ENCODE measurements at regions not wholly inside any gene's neighbourhood (a gene's known extent, or its start where the extent isn't known, plus 50 kb on each side); places are given as distances from the start of the nearest gene placed in this dataset.

DNA sequence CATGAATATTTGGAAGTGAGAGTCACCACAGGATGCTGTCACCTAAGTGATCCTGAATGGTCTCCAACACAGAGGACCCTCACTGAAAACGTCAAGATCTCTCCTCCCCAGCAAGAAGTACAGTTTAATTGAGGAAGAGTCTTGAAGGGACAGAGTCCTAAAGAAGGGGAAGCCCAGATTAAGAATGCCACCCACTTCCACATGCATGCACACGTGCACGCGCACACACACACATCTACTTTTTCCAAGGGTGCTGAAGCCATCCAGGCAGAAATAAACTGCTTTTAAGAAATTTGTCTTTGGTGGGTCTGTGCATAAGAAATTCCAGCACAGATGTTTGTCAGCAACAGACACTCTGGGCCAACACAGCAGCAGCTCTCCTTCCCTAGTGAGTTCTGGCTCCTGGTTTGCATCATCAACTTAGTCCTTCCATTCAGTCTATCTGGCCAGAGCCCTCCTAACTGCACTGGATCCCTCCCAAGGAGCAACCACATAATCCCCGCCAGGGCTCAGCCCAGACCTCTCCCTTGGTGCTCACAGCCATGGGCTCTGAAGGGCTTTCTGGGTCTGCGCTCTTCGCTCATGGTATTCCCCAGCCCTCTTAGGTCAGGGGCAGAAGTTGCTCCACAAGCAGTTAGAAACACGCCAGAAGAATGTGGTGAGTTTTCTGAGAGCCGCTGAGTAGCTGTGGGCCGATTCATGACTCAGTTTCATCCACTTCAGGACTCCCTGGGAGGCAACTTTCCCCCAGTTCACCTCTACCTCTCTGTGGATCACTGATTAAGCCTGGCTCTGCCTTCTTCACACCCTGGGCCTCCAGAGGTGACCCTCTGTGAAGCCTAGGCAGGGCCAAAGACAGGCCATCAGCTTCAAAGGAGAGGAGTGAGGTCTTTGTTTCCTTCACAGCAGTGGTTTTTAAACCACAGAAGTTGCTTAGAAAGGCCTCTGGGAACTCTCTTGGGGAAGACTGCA, 132.6 kb upstream of the LIPC start:
- H3K27ac ChIP-seq: no peak overlapping the region
- TF ChIP-seq, protein P1, sequence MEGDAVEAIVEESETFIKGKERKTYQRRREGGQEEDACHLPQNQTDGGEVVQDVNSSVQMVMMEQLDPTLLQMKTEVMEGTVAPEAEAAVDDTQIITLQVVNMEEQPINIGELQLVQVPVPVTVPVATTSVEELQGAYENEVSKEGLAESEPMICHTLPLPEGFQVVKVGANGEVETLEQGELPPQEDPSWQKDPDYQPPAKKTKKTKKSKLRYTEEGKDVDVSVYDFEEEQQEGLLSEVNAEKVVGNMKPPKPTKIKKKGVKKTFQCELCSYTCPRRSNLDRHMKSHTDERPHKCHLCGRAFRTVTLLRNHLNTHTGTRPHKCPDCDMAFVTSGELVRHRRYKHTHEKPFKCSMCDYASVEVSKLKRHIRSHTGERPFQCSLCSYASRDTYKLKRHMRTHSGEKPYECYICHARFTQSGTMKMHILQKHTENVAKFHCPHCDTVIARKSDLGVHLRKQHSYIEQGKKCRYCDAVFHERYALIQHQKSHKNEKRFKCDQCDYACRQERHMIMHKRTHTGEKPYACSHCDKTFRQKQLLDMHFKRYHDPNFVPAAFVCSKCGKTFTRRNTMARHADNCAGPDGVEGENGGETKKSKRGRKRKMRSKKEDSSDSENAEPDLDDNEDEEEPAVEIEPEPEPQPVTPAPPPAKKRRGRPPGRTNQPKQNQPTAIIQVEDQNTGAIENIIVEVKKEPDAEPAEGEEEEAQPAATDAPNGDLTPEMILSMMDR (conservative IDR thresholded peaks at IDR 0.05): no peak

DNA sequence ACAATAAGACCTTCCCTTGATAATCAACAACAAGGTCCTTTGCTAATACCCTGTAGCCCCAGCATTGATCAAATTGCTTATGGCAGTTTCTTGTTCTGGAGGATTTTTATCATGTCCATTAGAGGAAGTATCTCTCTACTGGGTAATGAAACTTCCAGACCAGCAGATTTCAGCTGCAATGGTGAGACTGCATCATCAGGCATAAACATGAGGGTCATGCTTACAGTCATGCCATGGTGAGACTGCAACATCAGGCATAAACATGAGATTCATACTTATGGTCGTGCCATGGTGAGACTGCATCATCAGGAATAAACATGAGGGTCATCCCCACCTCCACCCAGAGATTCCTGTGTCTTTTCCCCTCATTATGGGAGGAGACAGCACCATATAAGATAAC, 129.0 kb upstream of the LIPC start:
- no peak overlapping the region for H3K27ac ChIP-seq
- TF ChIP-seq, protein P1 (conservative IDR thresholded peaks at IDR 0.05): no peak

DNA sequence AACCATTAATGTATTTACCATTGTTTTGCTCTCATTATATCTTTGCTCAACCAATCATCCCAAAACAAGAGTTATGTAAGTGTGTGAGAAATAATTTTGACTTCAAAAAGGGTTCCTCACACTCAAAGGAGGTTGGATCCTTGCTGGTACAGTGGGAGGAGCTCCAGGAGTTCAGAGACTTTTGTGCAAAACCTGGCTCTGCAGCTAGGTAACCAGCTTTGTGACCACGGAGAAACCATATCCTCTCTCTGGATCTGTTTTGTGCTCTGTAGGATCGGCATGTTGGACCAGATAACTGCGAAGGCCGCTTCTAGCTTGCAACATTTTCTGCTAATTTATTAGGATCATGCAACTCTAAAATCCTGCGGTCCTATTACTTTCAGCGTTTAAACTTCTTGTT, 128.6 kb upstream of the LIPC start:
- H3K27ac ChIP-seq: no peak overlapping the region
- TF ChIP-seq, protein P1 (conservative IDR thresholded peaks at IDR 0.05): no peak

DNA sequence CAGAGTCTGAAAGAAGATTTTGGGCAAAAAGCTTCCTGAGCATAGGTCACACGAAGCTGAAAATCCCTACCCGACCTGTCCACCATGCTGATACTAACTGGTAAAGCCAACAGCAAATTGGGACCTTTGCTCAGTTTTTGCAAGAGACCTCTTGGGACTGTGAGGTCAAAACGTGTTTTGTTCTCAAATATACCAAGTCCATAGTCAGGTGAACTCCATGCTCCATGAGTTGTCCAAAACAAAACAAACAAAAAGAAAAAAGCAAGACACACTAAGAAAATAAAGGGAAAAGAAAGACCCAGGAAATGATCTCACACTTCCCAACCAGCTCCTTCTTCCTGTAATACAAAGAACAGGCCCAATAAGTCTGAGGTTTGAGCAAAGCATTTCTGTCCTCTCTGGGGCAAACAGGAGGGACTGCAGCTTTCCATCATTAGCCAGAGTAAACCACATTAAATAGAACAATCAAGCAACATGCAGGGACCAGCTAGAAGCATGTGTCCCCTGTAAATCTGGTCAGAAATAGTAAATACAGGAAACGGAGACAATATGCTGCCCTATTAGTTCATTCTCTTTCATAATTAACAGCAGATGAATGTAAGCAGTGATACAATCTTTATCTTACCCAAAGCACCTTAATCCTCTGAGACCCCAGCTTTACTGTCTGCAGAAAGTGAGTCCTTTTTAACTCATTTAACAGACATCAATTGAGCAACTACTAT, 125.0 kb upstream of the LIPC start:
- TF ChIP-seq, protein P1 (conservative IDR thresholded peaks at IDR 0.05): no peak
- peak overlapping the region; percentile 82 for H3K27ac ChIP-seq

DNA sequence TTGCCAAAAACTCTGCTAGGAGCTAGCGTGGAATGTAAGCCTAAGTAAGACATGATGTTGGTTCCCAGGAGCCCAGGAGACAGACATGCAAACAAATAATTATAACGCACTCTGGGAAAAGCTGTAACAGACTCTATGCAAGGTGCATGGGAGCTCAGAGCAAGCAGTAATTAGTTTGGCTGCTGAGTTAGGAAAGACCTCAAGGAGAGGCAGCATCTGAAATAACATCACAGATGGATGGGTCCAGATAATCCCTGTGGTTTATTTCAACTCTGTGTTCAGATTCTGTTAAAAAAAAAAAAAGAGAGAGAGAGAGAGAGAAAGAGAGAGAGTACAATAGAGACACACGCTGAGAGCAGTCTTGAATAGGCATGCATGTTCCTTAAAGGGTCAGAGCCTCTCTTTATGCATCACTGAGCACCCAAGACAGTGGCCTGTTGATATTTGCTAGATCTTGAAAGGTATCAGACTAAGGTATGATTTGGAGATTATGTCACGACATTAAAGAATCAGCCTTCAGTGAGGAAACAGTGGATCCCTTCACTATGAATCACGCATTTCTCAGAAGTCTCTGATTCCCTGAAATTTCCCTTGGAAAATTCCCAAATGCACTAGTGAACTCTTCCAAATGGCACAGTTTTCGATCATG, 124.4 kb upstream of the LIPC start:
- TF ChIP-seq, protein P1 (conservative IDR thresholded peaks at IDR 0.05): no peak
- peak overlapping the region; percentile 82 for H3K27ac ChIP-seq

DNA sequence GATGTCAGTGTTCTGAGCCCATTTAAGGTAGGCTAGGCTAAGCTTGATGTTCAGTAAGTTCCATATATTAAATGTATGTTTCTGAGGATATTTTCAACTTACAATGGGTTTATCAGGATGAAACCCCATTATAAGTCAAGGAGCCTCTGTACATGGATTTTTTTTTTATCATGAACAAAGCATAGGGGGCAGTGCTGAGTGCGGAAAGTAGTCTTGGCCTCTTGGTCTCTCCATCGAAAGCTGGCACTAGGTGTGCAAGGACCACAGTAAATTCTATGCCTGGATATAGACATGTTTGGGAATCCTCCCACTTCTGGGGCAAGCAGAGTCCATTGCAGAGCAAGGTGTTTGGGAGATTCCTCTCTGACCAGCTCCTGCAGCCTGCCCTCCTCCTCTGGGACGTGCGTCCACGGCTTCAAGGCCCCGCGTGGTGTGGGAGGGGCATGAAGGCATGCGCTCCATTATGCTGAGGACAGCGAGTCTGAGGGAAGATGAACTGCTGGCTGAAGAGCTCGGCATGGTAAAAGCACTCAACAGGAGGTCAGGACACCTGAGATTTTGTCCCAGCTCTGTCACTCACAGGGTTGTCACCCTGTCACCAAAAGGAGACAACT, 122.9 kb upstream of the LIPC start:
- TF ChIP-seq, protein P1 (conservative IDR thresholded peaks at IDR 0.05): no peak
- 0 out of 2 replicates have a peak overlapping the region, but pooled peaks have one; percentile 82 for H3K27ac ChIP-seq

Data from VCaP (cell line).